CD4-positive, alpha-beta memory T cell (primary cell): ENCODE measurements at regions not wholly inside any gene's neighbourhood (a gene's known extent, or its start where the extent isn't known, plus 50 kb on each side); places are given as distances from the start of the nearest gene placed in this dataset.

Experiments used
- CTCF ChIA-PET: fragments of 350-600 bp; sonication (Branson Sonifier 250); formaldehyde crosslinking; loops from one replicate; lab custom pipeline; 2021; ENCODE audit warnings: inconsistent platforms; ENCODE audit not compliant: partially characterized antibody; lab: Charles Lee
- POLR2A ChIA-PET: fragments of 350-600 bp; sonication (Branson Sonifier 250); formaldehyde crosslinking; loops from one replicate; lab custom pipeline; 2021; ENCODE audit not compliant: partially characterized antibody; lab: Charles Lee
- DNase-seq, 5 donors: peaks; one replicate each; pipeline versions ENCODE4 v3.0.0 to v3.0.0-alpha.2; 2020 to 2022; ENCODE audit warnings: mixed read lengths in 1 of 5
- H3K27ac ChIP-seq: one replicate; pipeline ENCODE4 v1.7.0; 2013; ENCODE audit warnings: low read depth, low read length
- H3K27me3 ChIP-seq: 2 replicates; pipeline ENCODE4 v1.7.0; 2013; ENCODE audit warnings: mild to moderate bottlenecking, low read length, moderate library complexity; ENCODE audit not compliant: insufficient read depth
- H3K36me3 ChIP-seq: 2 replicates; pipeline ENCODE4 v1.7.0; 2013; ENCODE audit warnings: mild to moderate bottlenecking, low read length, moderate library complexity; ENCODE audit not compliant: insufficient read depth
- H3K4me1 ChIP-seq: 2 replicates; pipeline ENCODE4 v1.7.0; 2013; ENCODE audit warnings: mild to moderate bottlenecking, low read length, moderate library complexity; ENCODE audit not compliant: insufficient read depth
- H3K4me3 ChIP-seq, 2 donors: one replicate each; pipeline ENCODE4 v1.7.0; 2013; ENCODE audit warnings: low read length in 2 of 2, mild to moderate bottlenecking in 1 of 2
- H3K9me3 ChIP-seq, 2 donors: one replicate each; pipeline ENCODE4 v1.7.0; 2013; ENCODE audit warnings: low read length in 2 of 2, control low read depth in 1 of 2; ENCODE audit not compliant: control insufficient read depth in 1 of 2
- H3K27ac Mint-ChIP-seq, 7 donors: one replicate each; pipeline ENCODE4 v1.8.0; 2020 to 2021; ENCODE audit warnings: mixed read lengths in 7 of 7, mild to moderate bottlenecking in 6 of 7, inconsistent platforms in 3 of 7, moderate library complexity in 3 of 7
- H3K27me3 Mint-ChIP-seq, 2 donors: one replicate each; pipeline ENCODE4 v1.8.0; 2020 to 2021; ENCODE audit warnings: mixed read lengths in 2 of 2
- H3K36me3 Mint-ChIP-seq, 2 donors: one replicate each; pipeline ENCODE4 v1.8.0; 2020 to 2021; ENCODE audit warnings: mixed read lengths in 2 of 2, inconsistent platforms in 1 of 2, mild to moderate bottlenecking in 1 of 2
- H3K4me1 Mint-ChIP-seq, 4 donors: one replicate each; pipeline ENCODE4 v1.8.0; 2020 to 2021; ENCODE audit warnings: mixed read lengths in 4 of 4, mild to moderate bottlenecking in 1 of 4
- H3K4me3 Mint-ChIP-seq, 8 donors: one replicate each; pipeline ENCODE4 v1.8.0; 2020 to 2021; ENCODE audit warnings: mixed read lengths in 8 of 8, mild to moderate bottlenecking in 7 of 8, moderate library complexity in 6 of 8, inconsistent platforms in 3 of 8
- H3K9me3 Mint-ChIP-seq, 8 donors: one replicate each; pipeline ENCODE4 v1.8.0; 2020 to 2021; ENCODE audit warnings: mixed read lengths in 8 of 8, mild to moderate bottlenecking in 5 of 8, inconsistent platforms in 3 of 8, moderate library complexity in 1 of 8
- intact Hi-C: fragments of 100-400 bp; cut with micrococcal nuclease; formaldehyde crosslinking; loops from one replicate; pipeline ENCODE4 v1.15.1; 2023

GRCh38 chr2:217711188-217711587, 291.6 kb downstream of the TNS1 start:
- ChIA-PET POLR2A (no interaction called here), CTCF (interaction anchor here (0.6 to 6.7 kb wide), 3 partner anchors 16 to 1027 kb away, joined by 3 to 89 read pairs (median 16); no protein-coding TSS in a partner anchor)
- Mint-ChIP-seq H3K4me1 (peaks cover 0 to 1% (median 0%) of the 10 kb centered on the region in 4 donors), H3K27ac (no peak overlapping the region), H3K9me3 (no peaks in the 10 kb centered on the region), H3K36me3 (no peaks in the 10 kb centered on the region), H3K4me3 (no peak overlapping the region), H3K27me3 (no peaks in the 10 kb centered on the region)
- H3K27ac ChIP-seq = no peak overlapping the region
- no peak overlapping the region for H3K4me3 ChIP-seq
- H3K36me3 ChIP-seq = no peaks in the 10 kb centered on the region
- H3K9me3 ChIP-seq = no peaks in the 10 kb centered on the region
- no peak for DNase-seq
- no peaks in the 10 kb centered on the region for H3K27me3 ChIP-seq
- intact Hi-C loops = no loop called here
- H3K4me1 ChIP-seq = no peaks in the 10 kb centered on the region

GRCh38 chr2:217710211-217710765, 292.5 kb downstream of the TNS1 start:
- H3K36me3 Mint-ChIP-seq = no peaks in the 10 kb centered on the region
- POLR2A ChIA-PET = no interaction called here
- H3K4me3 Mint-ChIP-seq = no peak overlapping the region
- CTCF ChIA-PET = interaction anchor here (6.7 kb wide), 1 partner anchor 1026 kb away, joined by 89 read pairs; no protein-coding TSS in a partner anchor
- H3K4me1 Mint-ChIP-seq = peaks cover 0 to 3% (median 0%) of the 10 kb centered on the region in 4 donors
- DNase-seq = no peak
- H3K27me3 Mint-ChIP-seq = peaks cover 0 to 1% of the 10 kb centered on the region in 2 donors
- H3K27ac ChIP-seq = no peak overlapping the region
- intact Hi-C loops = no loop called here
- H3K27ac Mint-ChIP-seq = peak overlapping the region in 2 of 7 donors; percentile 11 to 20
- no peaks in the 10 kb centered on the region for H3K9me3 ChIP-seq
- H3K27me3 ChIP-seq = no peaks in the 10 kb centered on the region
- H3K4me1 ChIP-seq = no peaks in the 10 kb centered on the region
- H3K4me3 ChIP-seq = no peak overlapping the region
- H3K9me3 Mint-ChIP-seq = no peaks in the 10 kb centered on the region
- no peaks in the 10 kb centered on the region for H3K36me3 ChIP-seq

- Mint-ChIP-seq H3K27me3 (peaks cover 0 to 1% of the 10 kb centered on the region in 2 donors), H3K9me3 (no peaks in the 10 kb centered on the region), H3K36me3 (no peaks in the 10 kb centered on the region), H3K4me3 (no peak overlapping the region), H3K27ac (peak overlapping the region in 1 of 7 donors; percentile 20), H3K4me1 (peaks cover 0 to 3% (median 0%) of the 10 kb centered on the region in 4 donors)
- DNase-seq = no peak
- POLR2A ChIA-PET = no interaction called here
- no peak overlapping the region for H3K4me3 ChIP-seq
- no peaks in the 10 kb centered on the region for H3K27me3 ChIP-seq
- intact Hi-C loops = no loop called here
- no peaks in the 10 kb centered on the region for H3K36me3 ChIP-seq
- no peak overlapping the region for H3K27ac ChIP-seq
- H3K4me1 ChIP-seq = no peaks in the 10 kb centered on the region
- CTCF ChIA-PET = interaction anchor here (6.7 kb wide), 1 partner anchor 1025 kb away, joined by 89 read pairs; no protein-coding TSS in a partner anchor
- no peaks in the 10 kb centered on the region for H3K9me3 ChIP-seq
Observed at GRCh38 chr2:217709478-217710210, 293.2 kb downstream of the TNS1 start.

- CTCF ChIA-PET = interaction anchor here (1.1 kb wide), 1 partner anchor 1022 kb away, joined by 3 read pairs; no protein-coding TSS in a partner anchor
- H3K36me3 Mint-ChIP-seq = no peaks in the 10 kb centered on the region
- no peak overlapping the region for H3K27ac Mint-ChIP-seq
- intact Hi-C loops = no loop called here
- no peak for DNase-seq
- no peak overlapping the region for H3K4me3 Mint-ChIP-seq
- Histone ChIP-seq H3K4me1 (no peaks in the 10 kb centered on the region), H3K4me3 (no peak overlapping the region), H3K9me3 (no peaks in the 10 kb centered on the region), H3K36me3 (no peaks in the 10 kb centered on the region), H3K27ac (no peak overlapping the region), H3K27me3 (no peaks in the 10 kb centered on the region)
- peaks cover 0 to 2% (median 0%) of the 10 kb centered on the region in 4 donors for H3K4me1 Mint-ChIP-seq
- peaks cover 0 to 1% of the 10 kb centered on the region in 2 donors for H3K27me3 Mint-ChIP-seq
- POLR2A ChIA-PET = no interaction called here
- no peaks in the 10 kb centered on the region for H3K9me3 Mint-ChIP-seq
Observed at GRCh38 chr2:217707131-217707611, 295.6 kb downstream of the TNS1 start.

- Mint-ChIP-seq H3K9me3 (no peaks in the 10 kb centered on the region), H3K4me1 (peaks cover 0 to 2% (median 0%) of the 10 kb centered on the region in 4 donors), H3K27ac (no peak overlapping the region), H3K36me3 (no peaks in the 10 kb centered on the region), H3K4me3 (no peak overlapping the region), H3K27me3 (peaks cover 0 to 1% of the 10 kb centered on the region in 2 donors)
- H3K9me3 ChIP-seq = no peaks in the 10 kb centered on the region
- no peak overlapping the region for H3K27ac ChIP-seq
- H3K4me1 ChIP-seq = no peaks in the 10 kb centered on the region
- no peak overlapping the region for H3K4me3 ChIP-seq
- no peaks in the 10 kb centered on the region for H3K27me3 ChIP-seq
- ChIA-PET POLR2A (no interaction called here), CTCF (interaction anchor here (1.1 kb wide), 1 partner anchor 1021 kb away, joined by 3 read pairs; no protein-coding TSS in a partner anchor)
- intact Hi-C loops = no loop called here
- no peak for DNase-seq
- no peaks in the 10 kb centered on the region for H3K36me3 ChIP-seq
Observed at GRCh38 chr2:217706513-217706912, 296.3 kb downstream of the TNS1 start.

- no peak overlapping the region for H3K27ac Mint-ChIP-seq
- no peaks in the 10 kb centered on the region for H3K36me3 Mint-ChIP-seq
- Histone ChIP-seq H3K36me3 (no peaks in the 10 kb centered on the region), H3K27me3 (no peaks in the 10 kb centered on the region), H3K9me3 (no peaks in the 10 kb centered on the region), H3K4me3 (no peak overlapping the region), H3K27ac (no peak overlapping the region), H3K4me1 (no peaks in the 10 kb centered on the region)
- no peak for DNase-seq
- POLR2A ChIA-PET = no interaction called here
- H3K4me3 Mint-ChIP-seq = no peak overlapping the region
- H3K27me3 Mint-ChIP-seq = peaks cover 0 to 1% of the 10 kb centered on the region in 2 donors
- H3K9me3 Mint-ChIP-seq = no peaks in the 10 kb centered on the region
- intact Hi-C loops = no loop called here
- CTCF ChIA-PET = no interaction called here
- peaks cover 0 to 2% (median 0%) of the 10 kb centered on the region in 4 donors for H3K4me1 Mint-ChIP-seq
Observed at GRCh38 chr2:217706095-217706494, 296.7 kb downstream of the TNS1 start.

GRCh38 chr2:217705461-217705860, 297.3 kb downstream of the TNS1 start:
- Histone ChIP-seq H3K4me1 (no peaks in the 10 kb centered on the region), H3K27ac (no peak overlapping the region), H3K4me3 (no peak overlapping the region), H3K36me3 (no peaks in the 10 kb centered on the region), H3K27me3 (no peaks in the 10 kb centered on the region), H3K9me3 (no peaks in the 10 kb centered on the region)
- POLR2A ChIA-PET = no interaction called here
- peaks cover 0 to 2% (median 0%) of the 10 kb centered on the region in 4 donors for H3K4me1 Mint-ChIP-seq
- CTCF ChIA-PET = interaction anchor here (1.0 kb wide), 1 partner anchor 8 kb away, joined by 5 read pairs; no protein-coding TSS in a partner anchor
- H3K27me3 Mint-ChIP-seq = peaks cover 0 to 1% of the 10 kb centered on the region in 2 donors
- DNase-seq = no peak
- H3K4me3 Mint-ChIP-seq = no peak overlapping the region
- H3K36me3 Mint-ChIP-seq = no peaks in the 10 kb centered on the region
- intact Hi-C loops = no loop called here
- no peak overlapping the region for H3K27ac Mint-ChIP-seq
- H3K9me3 Mint-ChIP-seq = no peaks in the 10 kb centered on the region
